SK-MEL-5 (cell line): ENCODE measurements at regions not wholly inside any gene's neighbourhood (a gene's known extent, or its start where the extent isn't known, plus 50 kb on each side); places are given as distances from the start of the nearest gene placed in this dataset.
"Not testable (repeated sequence)": the region's sequence is repeated elsewhere in the genome, so short reads cannot be mapped to it uniquely, and the experiment has no call there.

Experiments
- DNase-seq: peaks from one replicate; pipeline ENCODE4 v3.0.0-alpha.2; 2016; ENCODE audit warnings: low read depth, low spot score
- in situ Hi-C: cut with HindIII; loops from 2 replicates; pipeline ENCODE4 v1.10.0; 2016; ENCODE audit warnings: low sequenced_read_pairs, high pct_unique_total_duplicates, low pct_unique_long_range_greater_than_20kb

DNA sequence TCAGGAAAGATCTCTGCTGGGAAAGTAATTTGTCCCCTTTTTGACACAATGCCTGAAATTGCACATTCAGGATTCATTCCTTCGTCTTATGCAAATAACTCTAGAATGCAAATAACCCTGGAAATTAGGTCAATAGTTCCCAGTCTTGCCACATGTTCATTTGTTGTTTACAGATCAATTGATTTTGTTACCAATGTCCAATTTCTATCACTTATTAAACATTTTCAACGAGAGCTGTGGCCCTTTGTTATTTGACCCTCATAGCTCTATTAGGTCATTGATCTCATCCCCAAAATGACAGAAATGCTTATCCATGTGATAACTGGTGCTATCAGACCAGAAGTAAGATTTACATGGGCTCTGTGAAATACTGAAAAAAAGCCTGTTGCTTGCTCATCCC lies 275.3 kb upstream of the REG3G start:
- no peak for DNase-seq
- in situ Hi-C loops: no loop called here

DNA sequence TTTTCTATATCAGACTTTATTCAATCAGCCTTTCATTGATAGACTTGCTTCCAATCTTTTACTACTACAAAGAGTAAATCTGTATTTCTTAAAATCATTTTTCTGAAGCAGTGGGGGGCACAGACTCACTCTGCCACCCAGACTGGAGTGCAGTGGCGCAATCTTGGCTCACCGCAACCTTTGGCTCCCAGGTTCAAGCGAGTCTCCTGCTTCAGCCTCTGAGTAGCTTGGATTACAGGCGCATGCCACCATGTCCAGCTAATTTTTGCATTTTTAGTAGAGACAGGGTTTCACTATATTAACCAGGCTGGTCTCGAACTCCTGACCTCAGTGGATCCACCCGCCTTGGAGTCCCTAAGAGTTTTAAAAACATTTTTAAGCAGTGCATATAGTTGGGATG lies 270.6 kb upstream of the REG3G start:
- in situ Hi-C loops: no loop called here
- no peak for DNase-seq

DNA sequence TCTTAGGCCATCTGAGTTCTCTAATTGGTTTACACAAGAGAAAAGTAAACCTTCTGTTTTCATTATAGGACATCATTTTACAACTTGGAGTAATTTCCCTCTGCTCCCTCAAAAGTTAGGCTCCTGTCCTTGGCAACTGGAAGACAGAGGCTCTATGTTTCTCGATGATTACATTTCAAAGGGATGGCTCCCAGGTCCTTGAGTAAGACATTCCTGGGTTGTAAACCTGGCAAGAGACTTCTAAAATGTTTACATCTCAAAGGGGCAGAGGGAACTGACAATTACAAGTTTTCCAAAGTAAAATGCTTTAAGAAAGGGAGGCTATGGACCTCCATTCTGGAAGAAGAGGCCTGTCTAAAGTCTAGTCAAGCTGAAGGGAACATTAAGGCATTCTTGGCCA lies 268.3 kb upstream of the REG3G start:
- in situ Hi-C loops: no loop called here
- no peak for DNase-seq

DNA sequence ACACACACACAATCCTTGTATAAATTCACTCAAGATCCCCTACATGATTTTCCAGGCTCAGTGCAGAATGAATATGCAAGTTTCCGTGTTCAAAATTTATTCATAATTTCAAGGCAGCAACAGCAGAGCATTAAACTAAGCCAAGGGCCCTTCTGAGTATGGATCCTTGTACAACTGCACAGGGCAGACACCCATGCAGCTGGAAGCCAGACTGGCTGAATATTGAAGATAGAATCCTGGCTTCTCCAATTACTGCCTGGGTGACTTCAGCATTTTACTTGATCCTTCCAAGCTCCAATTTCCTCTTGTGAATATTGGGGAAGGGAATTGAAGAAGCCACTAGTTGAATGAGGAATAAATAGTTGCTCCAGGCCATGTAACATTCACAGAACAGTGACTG lies 267.9 kb upstream of the REG3G start:
- in situ Hi-C loops: no loop called here
- no peak for DNase-seq

DNA sequence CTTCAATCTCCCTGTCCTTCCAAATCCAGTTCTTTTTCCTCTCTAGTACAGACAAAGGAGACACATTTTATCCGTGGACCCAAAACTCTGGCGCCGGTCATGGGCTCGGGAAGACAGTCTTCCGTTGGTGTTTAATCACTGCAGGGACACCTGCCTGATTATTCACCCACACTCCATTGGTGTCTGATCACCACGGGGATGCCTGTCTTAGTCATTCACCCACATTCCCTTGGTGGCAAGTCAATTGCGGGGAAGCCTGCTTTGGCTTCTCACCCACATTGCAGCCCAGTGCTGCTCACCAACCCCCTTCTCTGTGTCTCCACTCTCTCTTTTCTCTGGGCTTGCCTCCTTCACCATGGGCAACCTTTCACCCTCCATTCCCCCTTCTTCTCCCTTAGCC lies 266.7 kb upstream of the REG3G start:
- in situ Hi-C loops, DNase-seq: not testable (repeated sequence)

DNA sequence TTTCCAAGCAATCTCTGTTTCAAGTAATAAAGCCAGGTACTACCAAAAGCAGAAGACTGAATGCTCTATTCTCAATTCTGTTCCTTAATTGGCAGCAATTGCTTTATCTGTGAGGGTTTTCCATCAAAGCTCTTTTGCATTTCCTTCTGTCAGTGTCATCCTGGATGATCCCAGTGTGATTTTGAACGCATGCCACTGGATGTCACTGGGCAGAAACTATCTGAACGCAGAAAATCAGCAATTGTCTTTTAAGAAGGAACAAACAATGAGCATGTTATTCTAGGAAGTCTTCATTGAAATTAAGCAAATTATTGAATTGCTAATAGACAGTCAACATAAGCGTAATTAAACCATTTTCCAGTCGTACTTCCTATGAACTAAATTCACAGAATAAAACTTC lies 259.0 kb upstream of the REG3G start:
- no peak for DNase-seq
- in situ Hi-C loops: no loop called here

DNA sequence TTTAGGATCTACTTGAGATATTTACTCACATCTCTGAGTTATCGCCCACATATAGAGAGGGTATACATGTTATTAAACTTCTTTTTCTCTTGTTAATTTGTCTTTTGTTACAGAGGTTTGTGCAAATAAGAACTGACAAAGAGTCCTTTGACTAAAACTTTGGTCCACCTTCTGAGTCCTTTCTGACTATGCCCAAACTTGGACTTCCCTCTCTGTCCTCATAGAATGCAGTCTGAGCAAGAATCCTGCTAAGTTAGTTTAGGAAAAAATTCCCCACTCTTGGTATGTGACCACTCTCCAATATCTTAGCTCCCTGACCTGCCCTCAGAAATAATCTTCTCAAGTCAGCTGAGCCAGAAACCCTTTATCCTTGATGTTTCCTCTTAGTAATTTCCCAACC lies 257.5 kb upstream of the REG3G start:
- in situ Hi-C loops: no loop called here

DNA sequence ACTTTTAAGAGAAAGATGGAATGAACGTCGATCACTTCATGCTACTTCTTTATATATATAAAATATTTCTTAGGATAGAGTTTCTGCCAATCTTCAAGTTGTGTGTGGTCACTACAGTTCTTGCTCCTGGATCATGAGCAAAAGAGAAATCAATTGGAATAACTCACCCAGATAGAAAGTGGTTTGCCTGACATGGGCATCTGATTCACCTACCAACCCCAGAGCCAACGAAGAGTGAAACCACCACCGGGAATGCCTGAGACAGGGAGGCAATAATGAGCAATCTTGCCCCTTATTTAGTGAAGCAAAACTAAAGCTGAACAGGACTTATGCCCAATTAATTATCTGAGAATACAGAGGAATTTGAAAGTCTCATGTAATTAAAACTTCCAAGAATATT lies 250.2 kb upstream of the REG3G start:
- in situ Hi-C loops: no loop called here
- DNase-seq: no peak

More for the DNA sequence above, 257.5 kb upstream of the REG3G start:
- DNase-seq: no peak

DNA sequence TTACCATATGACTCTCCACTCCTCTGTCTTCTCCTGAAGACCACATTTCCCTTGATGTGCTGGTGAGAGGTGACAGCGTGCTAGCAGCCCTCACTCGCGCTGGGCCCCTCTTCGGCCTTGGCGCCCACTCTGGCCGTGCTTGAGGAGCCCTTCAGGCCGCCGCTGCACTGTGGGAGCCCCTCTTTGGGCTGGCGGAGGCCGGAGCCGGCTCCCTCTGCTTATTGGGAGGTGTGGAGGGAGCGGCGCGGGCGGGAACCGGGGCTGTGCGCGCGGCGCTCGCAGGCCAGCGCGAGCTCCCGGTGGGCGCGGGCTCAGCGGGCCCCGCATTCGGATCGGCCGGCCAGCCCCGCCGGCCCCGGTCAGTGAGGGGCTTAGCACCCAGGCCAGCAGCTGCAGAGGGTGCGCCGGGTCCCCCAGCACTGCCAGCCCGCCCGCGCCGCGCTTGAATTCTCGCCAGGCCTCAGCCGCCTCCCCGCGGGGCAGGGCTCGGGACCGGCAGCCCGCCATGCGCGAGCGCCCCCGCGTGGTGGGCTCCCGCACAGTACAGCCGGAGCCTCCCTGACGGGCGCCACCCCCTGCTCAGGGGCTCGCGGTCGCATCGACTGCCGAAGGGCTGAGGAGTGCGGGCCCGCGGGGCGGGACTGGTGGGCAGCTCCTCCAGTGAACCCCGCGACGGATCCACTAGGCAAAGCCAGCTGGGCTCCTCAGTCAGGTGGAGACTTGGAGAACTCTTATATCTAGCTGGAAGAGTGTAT lies 246.6 kb upstream of the REG3G start:
- DNase-seq: no peak
- in situ Hi-C loops: no loop called here

DNA sequence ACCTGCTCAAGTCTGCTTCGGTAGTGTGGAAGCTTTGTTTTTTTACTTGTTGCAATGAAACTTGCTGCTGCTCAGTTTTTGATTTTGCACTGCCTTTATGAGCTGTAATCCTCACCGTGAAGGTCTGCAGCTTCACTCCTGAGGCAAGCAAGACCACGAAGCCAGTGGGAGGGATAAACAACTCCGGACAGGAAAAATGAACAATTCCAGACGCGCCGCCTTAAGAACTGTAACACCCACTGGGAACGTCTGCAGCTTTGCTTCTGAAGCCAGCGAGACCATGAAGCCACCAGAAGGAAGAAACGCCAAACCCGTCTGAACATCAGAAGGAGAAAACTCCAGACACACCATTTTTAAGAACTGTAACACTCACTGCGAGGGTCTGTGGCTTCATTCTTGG lies 245.7 kb upstream of the REG3G start:
- in situ Hi-C loops: no loop called here
- no peak for DNase-seq

DNA sequence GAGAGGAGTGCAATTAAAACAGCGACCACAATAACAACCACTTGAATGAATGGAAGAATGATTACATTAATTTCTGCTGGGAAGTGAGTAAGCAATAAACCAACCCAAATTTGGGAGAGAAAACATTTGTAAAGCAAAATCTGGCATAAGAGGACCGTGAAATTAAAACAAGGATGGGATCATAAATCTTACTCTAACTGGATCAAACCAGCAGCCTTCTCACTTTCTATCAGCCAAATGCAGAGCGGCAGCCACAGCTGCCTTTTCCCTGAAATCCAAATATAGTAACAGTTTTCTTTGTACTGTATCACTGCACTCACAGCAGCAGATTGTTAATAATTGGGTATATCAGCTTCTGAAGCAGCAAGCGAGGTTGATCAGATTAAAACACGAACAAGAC lies 245.2 kb upstream of the REG3G start:
- DNase-seq: no peak
- in situ Hi-C loops: no loop called here

DNA sequence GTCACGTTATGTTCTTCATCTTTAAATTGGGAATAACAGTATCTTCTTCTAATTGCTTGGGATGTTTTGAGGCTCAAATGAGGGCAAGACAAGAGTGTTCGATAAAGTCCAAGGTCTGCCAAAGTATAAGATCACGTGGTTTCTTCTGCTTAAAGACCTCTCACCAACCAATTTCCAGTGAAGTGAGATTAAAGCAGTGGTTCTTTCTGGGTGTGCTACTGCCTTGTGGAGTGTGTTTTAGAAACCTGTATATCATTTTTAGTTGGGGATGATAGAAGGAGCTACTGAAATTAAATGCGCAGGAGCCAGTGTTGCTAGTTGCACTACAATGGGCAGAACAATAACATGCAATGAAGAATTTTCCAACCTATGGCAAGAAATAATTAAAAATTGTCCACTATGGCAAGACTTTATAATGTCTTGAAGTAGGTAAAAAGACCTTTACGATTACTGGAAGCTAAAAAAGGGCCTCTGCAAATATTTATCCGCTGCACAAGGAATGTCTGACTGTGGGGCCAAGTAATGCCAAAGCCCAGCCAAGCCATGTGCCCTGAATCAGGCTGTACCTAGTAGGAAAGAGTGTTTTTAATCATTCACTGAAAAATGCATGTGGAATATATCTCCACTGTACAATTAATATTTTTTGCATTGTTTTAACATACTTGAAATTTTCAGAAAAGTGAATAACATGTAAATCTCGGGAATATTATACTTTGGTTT lies 244.5 kb upstream of the REG3G start:
- DNase-seq: no peak
- in situ Hi-C loops: no loop called here

DNA sequence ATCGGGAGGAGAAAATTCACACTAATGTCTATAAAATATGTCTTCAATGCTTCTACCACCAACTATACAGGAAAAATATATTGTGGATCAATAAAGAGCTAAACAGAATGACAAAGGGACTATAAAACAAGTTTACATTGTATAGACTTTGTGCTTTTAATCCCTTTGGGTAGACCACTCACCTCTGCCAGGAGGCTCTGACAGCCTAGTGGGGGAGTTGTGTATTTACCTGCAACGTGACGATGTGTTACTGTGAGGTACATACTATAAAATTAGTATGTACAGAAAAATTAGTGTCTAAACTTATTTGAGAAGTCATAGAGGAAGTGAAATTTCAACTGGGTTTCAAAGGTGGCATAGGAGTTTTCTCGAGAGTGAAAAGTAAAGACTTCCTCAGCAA lies 243.3 kb upstream of the REG3G start:
- in situ Hi-C loops: no loop called here
- no peak for DNase-seq

DNA sequence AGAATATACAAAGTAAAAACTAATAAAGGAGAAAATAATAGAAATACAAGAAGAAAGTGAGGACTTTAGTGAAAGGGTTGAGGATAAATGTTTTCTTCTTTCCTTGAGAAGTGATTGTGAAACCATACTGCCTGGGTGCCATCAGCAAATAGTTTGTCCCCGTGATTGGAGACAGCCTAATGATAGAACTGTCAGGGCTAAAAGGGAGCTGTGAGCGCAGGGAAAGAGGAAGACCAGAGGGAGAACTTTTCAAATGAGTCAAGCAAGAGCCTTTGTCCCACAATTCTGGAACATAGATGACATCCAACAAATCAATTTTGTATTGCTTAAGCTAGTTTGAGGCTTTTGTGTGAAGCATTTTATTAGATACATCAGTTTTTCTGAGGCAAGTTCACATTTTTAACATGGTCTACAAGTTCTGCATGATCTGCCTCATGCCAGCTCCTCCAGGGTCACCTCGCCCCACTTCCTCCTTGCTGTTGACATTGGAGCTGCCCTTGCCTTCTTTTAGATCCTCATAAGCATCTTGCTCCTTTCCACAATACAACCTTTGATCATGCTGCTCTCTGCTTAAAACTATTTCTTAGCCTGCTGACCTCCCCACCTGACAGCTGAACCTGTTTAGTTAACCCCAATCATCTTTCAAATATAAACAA lies 213.4 kb upstream of the REG3G start:
- no peak for DNase-seq
- in situ Hi-C loops: no loop called here

DNA sequence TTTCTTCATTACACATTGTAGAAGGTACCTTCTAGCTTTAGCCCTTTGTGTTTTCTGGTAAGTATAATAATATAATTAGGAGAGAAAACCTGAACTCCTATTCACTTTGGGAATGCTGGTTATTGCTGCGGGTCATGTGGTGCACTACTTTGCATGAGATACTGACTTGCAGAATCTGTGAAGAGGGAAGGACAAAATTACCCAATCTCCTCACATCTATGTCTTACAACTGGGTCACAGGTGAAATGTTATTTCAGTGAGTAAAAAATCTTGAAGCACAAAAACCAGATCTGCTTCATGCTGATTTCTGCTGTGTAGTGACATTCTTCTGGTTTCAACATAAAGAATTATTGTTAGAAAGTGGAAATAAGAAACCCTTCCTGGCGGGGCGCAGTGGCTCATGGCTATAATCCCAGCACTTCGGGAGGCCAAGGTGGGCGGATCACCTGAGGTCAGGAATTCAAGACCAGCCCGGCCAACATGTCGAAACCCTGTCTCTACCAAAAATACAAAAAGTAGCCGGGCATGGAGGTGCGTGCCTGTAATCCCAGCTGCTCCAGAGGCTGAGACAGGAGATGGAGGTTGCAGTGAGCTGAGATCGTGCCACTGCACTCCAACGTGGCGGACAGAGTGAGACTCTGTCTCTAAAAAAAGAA lies 211.0 kb upstream of the REG3G start:
- DNase-seq: no peak
- in situ Hi-C loops: no loop called here

DNA sequence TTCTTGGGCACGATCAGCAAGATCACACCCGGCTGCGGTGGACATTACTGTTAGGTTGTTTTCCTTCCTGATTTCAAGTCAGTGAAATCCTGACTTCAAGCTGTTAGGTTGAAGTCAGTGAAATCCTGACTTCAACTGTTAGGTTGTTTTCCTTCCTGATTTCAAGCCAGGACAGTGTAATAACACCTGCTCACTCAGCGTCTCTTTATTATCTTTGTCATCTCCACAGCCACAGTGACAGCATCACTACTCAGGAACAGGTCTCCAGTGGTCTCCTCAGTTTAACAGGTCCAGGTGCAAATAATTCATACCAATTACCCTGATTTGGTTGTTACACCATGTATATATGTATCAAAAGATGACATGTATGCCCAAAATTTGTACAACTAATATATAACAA lies 208.1 kb upstream of the REG3G start:
- in situ Hi-C loops: no loop called here
- no peak for DNase-seq

DNA sequence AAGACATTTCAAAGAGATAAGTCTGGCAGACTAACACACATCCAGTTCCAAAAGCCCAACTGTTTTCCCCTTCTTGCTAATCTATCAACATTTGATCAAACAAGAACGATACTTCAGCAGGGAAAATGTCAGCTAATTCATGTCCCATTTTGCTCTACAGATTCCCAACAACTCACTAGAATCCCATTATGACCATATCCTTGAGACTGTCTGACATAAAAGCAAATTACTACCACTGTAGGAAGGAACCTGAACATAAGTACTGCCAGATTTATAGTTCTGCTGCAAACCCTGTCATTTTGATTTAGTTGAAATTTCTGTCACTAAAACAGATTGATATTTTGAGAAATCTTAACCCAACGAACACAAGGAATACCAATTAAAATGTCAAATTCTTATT lies 193.0 kb upstream of the REG3G start:
- DNase-seq: no peak
- in situ Hi-C loops: no loop called here

DNA sequence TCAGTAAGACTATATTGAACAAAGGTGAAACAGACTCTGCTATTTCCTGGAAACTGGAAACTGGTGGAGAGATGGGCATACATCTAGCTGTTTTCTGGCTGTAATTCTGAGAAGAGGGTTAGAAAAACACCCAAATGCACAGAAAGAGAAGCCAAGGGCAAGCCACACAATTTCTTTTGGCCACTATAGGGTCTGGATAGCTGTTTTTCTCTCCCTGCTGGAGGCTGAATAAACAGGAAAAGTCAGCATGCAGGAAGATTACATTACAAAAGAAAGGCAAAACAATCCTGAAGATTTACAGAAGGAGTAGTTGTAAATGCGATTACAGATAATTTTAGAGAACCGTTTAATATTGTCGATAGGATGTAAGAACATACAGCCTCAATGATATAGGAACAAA lies 186.2 kb upstream of the REG3G start:
- in situ Hi-C loops: no loop called here
- DNase-seq: no peak
